GM21825 (cell line): ENCODE measurements at regions not wholly inside any gene's neighbourhood (a gene's known extent, or its start where the extent isn't known, plus 50 kb on each side); places are given as distances from the start of the nearest gene placed in this dataset.

ENCODE experiments used
- ATAC-seq: cut with Tn5 transposase; IDR thresholded peaks from one replicate; pipeline ENCODE4 v1.9.1; 2021; ENCODE audit warnings: mild to moderate bottlenecking, moderate library complexity; ENCODE audit not compliant: unreplicated experiment

GRCh38 chr2:44118257-44118656, 50.4 kb upstream of the PPM1B start:
- no peak for ATAC-seq
